A549 (cell line): ENCODE measurements at regions not wholly inside any gene's neighbourhood (a gene's known extent, or its start where the extent isn't known, plus 50 kb on each side); places are given as distances from the start of the nearest gene placed in this dataset.
"Not testable (repeated sequence)": the region's sequence is repeated elsewhere in the genome, so short reads cannot be mapped to it uniquely, and the experiment has no call there.

ENCODE experiments used
- ATAC-seq, 2 experiments: fragments of 200-7000 bp in 1 of 2; fragments of >200 bp in 1 of 2; cut with Nextera tagmentation in 1 of 2; cut with Tn5 transposase in 1 of 2; 3 replicates each; pipeline versions ENCODE4 v1.8.0 to v1.9.1; 2018 to 2020; ENCODE audit warnings: mild to moderate bottlenecking in 1 of 2, moderate library complexity in 1 of 2
- CTCF ChIA-PET: fragments of 300-600 bp; sonication (Branson Sonifier 250); formaldehyde crosslinking; extraction: SDS; loops from one replicate; lab custom pipeline; 2021; ENCODE audit warnings: antibody characterized with exemption, inconsistent platforms; lab: Yijun Ruan, JAX
- POLR2A ChIA-PET: fragments of 350-600 bp; formaldehyde crosslinking; extraction: SDS; loops from one replicate; lab custom pipeline; 2021; ENCODE audit warnings: antibody characterized with exemption, inconsistent platforms; lab: Yijun Ruan, JAX
- DNase-seq, 2 experiments: peaks; one replicate each; pipeline versions ENCODE4 v3.0.0 to v3.0.0-alpha.2; 2011 to 2016; ENCODE audit warnings: low read depth in 1 of 2, low spot score in 1 of 2
- FAIRE-seq: peaks from 2 replicates; lab custom pipeline; 2011; peaks lifted over from hg19 to GRCh38; lab: Jason Lieb, UNC
- H3K27ac ChIP-seq, 2 experiments: fragments of >200 bp; sonication (Bioruptor Twin); formaldehyde crosslinking; 3 replicates each; pipeline ENCODE4 v1.5.1; 2016 to 2017
- H3K4me1 ChIP-seq: fragments of >200 bp; sonication (Bioruptor Twin); formaldehyde crosslinking; 3 replicates; pipeline ENCODE4 v1.6.1; 2016
- H3K4me2 ChIP-seq: fragments of >200 bp; sonication (Bioruptor Twin); formaldehyde crosslinking; 3 replicates; pipeline ENCODE4 v1.6.1; 2016
- H3K4me3 ChIP-seq: fragments of >200 bp; sonication (Bioruptor Twin); formaldehyde crosslinking; 3 replicates; pipeline ENCODE4 v1.5.1; 2016
- H3K9me3 ChIP-seq: fragments of >200 bp; sonication (Bioruptor Twin); formaldehyde crosslinking; 3 replicates; pipeline ENCODE4 v1.6.1; 2016
- BCL3 ChIP-seq: fragments of >200 bp; sonication (Bioruptor Twin); formaldehyde crosslinking; IDR thresholded peaks from 3 replicates; pipeline ENCODE4 v1.6.1; 2016
- CBX2 ChIP-seq: fragments of 200-600 bp; sonication (generic); IDR thresholded peaks from 2 replicates; pipeline ENCODE4 v1.6.1; 2016; ENCODE audit warnings: low read depth, mild to moderate bottlenecking, borderline replicate concordance
- CTCF ChIP-seq: fragments of >200 bp; sonication (Bioruptor Twin); formaldehyde crosslinking; IDR thresholded peaks from 3 replicates; pipeline ENCODE4 v1.5.1; 2016
- FOXS1 ChIP-seq: fragments of 250-450 bp; sonication (Bioruptor Pico); IDR thresholded peaks from 2 replicates; pipeline ENCODE4 v1.5.0; 2020; ENCODE audit warnings: mild to moderate bottlenecking, moderate library complexity
- HEYL ChIP-seq: fragments of 250-450 bp; sonication (Bioruptor Pico); IDR thresholded peaks from 2 replicates; pipeline ENCODE4 v1.8.0; 2021; ENCODE audit warnings: mild to moderate bottlenecking, moderate library complexity
- HOXA7 ChIP-seq: fragments of 250-450 bp; sonication (Bioruptor Pico); IDR thresholded peaks from 2 replicates; pipeline ENCODE4 v1.5.0; 2020; ENCODE audit warnings: mild to moderate bottlenecking, moderate library complexity
- JUN ChIP-seq, 2 experiments: fragments of >200 bp; sonication (Bioruptor Twin); formaldehyde crosslinking; IDR thresholded peaks; 2 replicates in 1 of 2; 3 replicates in 1 of 2; pipeline ENCODE4 v1.6.1; 2016 to 2017
- MAZ ChIP-seq: fragments of 150-350 bp; IDR thresholded peaks from 2 replicates; pipeline ENCODE4 v1.6.1; 2014; ENCODE audit warnings: antibody characterized with exemption, low read depth, low read length, borderline replicate concordance
- POLR2A ChIP-seq: IDR thresholded peaks from 2 replicates; pipeline ENCODE4 v1.6.1; 2012; ENCODE audit warnings: mild to moderate bottlenecking, low read length
- POLR2AphosphoS2 ChIP-seq: conservative IDR thresholded peaks from 2 replicates; pipeline ENCODE4 v1.6.1; 2012; ENCODE audit warnings: low read length, improper control_type of control experiment, inconsistent platforms
- RAD21 ChIP-seq, 2 experiments: fragments of >200 bp in 1 of 2; sonication (Bioruptor Twin) in 1 of 2; formaldehyde crosslinking in 1 of 2; IDR thresholded peaks in 1 of 2; conservative IDR thresholded peaks in 1 of 2; 2 replicates in 1 of 2; 3 replicates in 1 of 2; pipeline ENCODE4 v1.6.1; 2012 to 2018; ENCODE audit warnings: inconsistent platforms in 1 of 2
- RCOR1 ChIP-seq: fragments of 150-350 bp; IDR thresholded peaks from 2 replicates; pipeline ENCODE4 v1.6.1; 2014; ENCODE audit warnings: antibody characterized with exemption, low read length, low read depth
- TFCP2L1 ChIP-seq: fragments of 250-450 bp; sonication (Bioruptor Pico); IDR thresholded peaks from 2 replicates; pipeline ENCODE4 v1.5.0; 2021; ENCODE audit warnings: mild to moderate bottlenecking
- TP53 ChIP-seq: fragments of 250-450 bp; sonication (Bioruptor Pico); IDR thresholded peaks from 2 replicates; pipeline ENCODE4 v1.5.0; 2021; ENCODE audit warnings: mild to moderate bottlenecking, moderate library complexity
- USF2 ChIP-seq: fragments of 450-650 bp; IDR thresholded peaks from 2 replicates; pipeline ENCODE4 v1.6.1; 2014; ENCODE audit warnings: antibody characterized with exemption
- ZFP36 ChIP-seq: fragments of 450-650 bp; IDR thresholded peaks from 2 replicates; pipeline ENCODE4 v1.6.1; 2014; ENCODE audit warnings: borderline replicate concordance; ENCODE audit not compliant: partially characterized antibody
- ZNF302 ChIP-seq: fragments of 250-450 bp; sonication (Bioruptor Pico); IDR thresholded peaks from 2 replicates; pipeline ENCODE4 v1.9.0; 2021; ENCODE audit warnings: inconsistent platforms, mild to moderate bottlenecking, moderate library complexity
- ZSCAN20 ChIP-seq: fragments of 250-450 bp; sonication (Bioruptor Pico); IDR thresholded peaks from 2 replicates; pipeline ENCODE4 v1.8.0; 2022; ENCODE audit warnings: mild to moderate bottlenecking, moderate library complexity
- WGBS: methylation state at CpG from one replicate; pipeline ENCODE4 v1.1.6; 2017; ENCODE audit errors: missing lambda C conversion rate; 5-methylcytosine and 5-hydroxymethylcytosine counted together

GRCh38 chr1:233500106-233500505 lies 113.8 kb upstream of the KCNK1 start (continued):
- TF ChIP-seq TFCP2L1: no peak
- no peak for TF ChIP-seq MAZ
- no peak for TF ChIP-seq HOXA7 (CRISPR knock-in tag)
- TF ChIP-seq ZNF302 (CRISPR knock-in tag): no peak
- no peak for TF ChIP-seq BCL3

- FAIRE-seq (no peak), DNase-seq (no peak), ATAC-seq (no peak)
- ChIA-PET POLR2A (no interaction called here), CTCF (interaction anchor here (0.7 kb wide), 1 partner anchor 115 kb away, joined by 3 read pairs; no protein-coding TSS in a partner anchor)
- H3K4me2 ChIP-seq: no peak overlapping the region
- no peak for TF ChIP-seq CTCF
- TF ChIP-seq POLR2AphosphoS2: no peak
- no peak for TF ChIP-seq RAD21 (conservative IDR thresholded peaks at IDR 0.05 in 1 of 2, IDR thresholded peaks at IDR 0.05 in 1 of 2)
- TF ChIP-seq ZFP36: no peak
- no peak for TF ChIP-seq HEYL (CRISPR knock-in tag)
- TF ChIP-seq RCOR1: no peak
- TF ChIP-seq TP53 (CRISPR knock-in tag): no peak
- TF ChIP-seq USF2: no peak
- no peak overlapping the region for H3K4me3 ChIP-seq
- H3K9me3 ChIP-seq: no peaks in the 10 kb centered on the region
- H3K27ac ChIP-seq: no peak overlapping the region
- WGBS: 82% methylated on average over 5 of the region's 5 CpGs
- no peaks in the 10 kb centered on the region for H3K4me1 ChIP-seq
Observed at GRCh38 chr1:233503366-233503954, 110.4 kb upstream of the KCNK1 start.

- no peak overlapping the region for H3K4me3 ChIP-seq
- ChIA-PET CTCF (no interaction called here), POLR2A (no interaction called here)
- H3K9me3 ChIP-seq: no peaks in the 10 kb centered on the region
- H3K27ac ChIP-seq: no peak overlapping the region
- DNase-seq (no peak), ATAC-seq (no peak), FAIRE-seq (no peak)
- H3K4me2 ChIP-seq: no peak overlapping the region
- H3K4me1 ChIP-seq: no peaks in the 10 kb centered on the region
- TF ChIP-seq CBX2 (no peak), TP53 (CRISPR knock-in tag) (no peak), ZSCAN20 (CRISPR knock-in tag) (no peak), JUN (IDR thresholded peaks at IDR 0.05) (no peak), POLR2A (no peak), FOXS1 (no peak)
Observed at GRCh38 chr1:233505130-233505529, 108.8 kb upstream of the KCNK1 start.

GRCh38 chr1:233505889-233506288 lies 108.0 kb upstream of the KCNK1 start:
- ATAC-seq, POLR2A ChIA-PET, DNase-seq, H3K4me2 ChIP-seq, FAIRE-seq, H3K9me3 ChIP-seq, H3K4me1 ChIP-seq, H3K27ac ChIP-seq, H3K4me3 ChIP-seq: not testable (repeated sequence)
- WGBS: 10% methylated on average over 3 of the region's 3 CpGs
- CTCF ChIA-PET: interaction anchor here (1.0 kb wide), 1 partner anchor 10 kb away, joined by 3 read pairs; no protein-coding TSS in a partner anchor
